Activated CD4-positive, alpha-beta T cell treated with anti-CD3 and anti-CD28 coated beads for 1 hour (primary cell): ENCODE measurements at regions not wholly inside any gene's neighbourhood (a gene's known extent, or its start where the extent isn't known, plus 50 kb on each side); places are given as distances from the start of the nearest gene placed in this dataset.

Source experiments
- DNase-seq: peaks from one replicate; pipeline ENCODE4 v3.0.0-alpha.2; 2020

DNA sequence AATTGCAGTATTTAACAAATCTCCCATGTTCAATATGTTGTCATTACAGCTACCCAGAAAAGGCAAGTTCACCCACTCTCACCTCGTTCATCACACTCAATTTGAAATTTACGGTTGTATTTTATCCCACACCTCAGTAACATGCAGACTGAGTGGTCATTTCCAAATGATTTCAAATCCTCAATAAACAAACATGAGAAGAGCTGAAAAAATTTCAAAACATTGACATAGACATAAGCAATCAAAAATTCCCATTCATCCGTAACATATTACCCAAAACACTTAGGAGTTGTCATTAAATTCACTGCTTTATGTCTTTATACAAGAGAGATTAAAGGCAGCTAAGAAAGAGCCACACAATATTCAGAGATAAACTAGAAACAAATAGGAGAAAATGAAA, 61.7 kb upstream of the NEBL start:
- no peak for DNase-seq

GRCh38 chr10:20958225-20958624, 61.1 kb upstream of the NEBL start:
- no peak for DNase-seq

DNA sequence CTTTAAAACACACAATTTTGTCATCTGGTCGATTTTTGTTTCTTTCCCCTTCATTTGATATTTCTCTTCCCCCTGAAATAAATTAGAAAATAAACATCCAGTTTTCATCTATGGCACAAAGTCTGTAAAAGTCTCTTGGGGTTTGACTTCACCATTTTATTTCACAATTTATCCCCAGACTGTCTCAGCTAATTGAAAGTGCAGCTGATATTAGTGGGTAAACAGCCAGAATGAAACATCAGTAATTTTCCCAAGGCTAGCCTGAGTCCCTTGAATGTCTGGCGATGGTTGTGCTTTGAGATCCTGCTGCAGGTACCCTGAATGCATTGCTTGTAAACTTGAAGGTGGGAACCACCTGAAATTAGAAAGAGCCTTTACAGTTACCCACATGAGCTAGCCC, 60.6 kb upstream of the NEBL start:
- no peak for DNase-seq

DNA sequence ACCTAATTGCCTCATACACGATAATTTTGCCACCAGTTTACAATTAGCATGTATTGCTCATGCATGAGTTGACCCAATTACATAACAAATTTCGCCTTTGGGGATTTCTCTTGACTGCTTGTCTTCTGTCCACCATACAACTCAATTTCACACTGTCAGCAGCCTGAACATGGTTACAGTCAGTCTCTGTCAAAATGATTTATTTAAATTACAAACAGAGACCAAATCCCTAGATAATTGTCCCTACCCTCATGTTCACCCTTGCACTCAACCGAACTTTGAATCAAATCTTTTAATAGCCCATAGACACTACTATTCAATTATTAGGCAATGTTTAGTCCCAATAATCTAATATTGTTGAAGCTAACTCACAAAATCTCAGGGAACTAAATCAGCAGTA, 59.7 kb upstream of the NEBL start:
- DNase-seq = no peak

- DNase-seq = no peak
Measured at GRCh38 chr10:20955355-20955893, 58.3 kb upstream of the NEBL start.

DNA sequence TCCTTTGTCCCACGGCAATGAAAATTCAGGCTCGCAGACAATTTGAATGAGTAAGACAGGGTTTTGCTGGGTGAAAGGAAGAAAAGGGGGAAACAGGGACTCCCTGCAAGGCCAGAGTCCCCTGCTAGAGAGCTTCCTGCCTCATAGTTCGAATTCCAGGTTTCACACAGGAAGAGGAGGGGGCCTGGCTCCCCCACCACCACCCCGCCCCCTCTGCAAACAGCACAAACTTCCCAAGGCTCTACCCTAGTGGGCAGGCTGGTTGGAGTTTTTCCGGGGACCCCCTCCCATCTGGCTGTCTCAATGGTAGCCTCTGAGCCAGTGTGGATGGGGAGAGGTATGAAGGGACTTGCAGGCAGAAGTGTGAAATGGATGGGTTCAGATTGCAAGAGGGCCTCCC, 57.4 kb upstream of the NEBL start:
- no peak for DNase-seq

DNA sequence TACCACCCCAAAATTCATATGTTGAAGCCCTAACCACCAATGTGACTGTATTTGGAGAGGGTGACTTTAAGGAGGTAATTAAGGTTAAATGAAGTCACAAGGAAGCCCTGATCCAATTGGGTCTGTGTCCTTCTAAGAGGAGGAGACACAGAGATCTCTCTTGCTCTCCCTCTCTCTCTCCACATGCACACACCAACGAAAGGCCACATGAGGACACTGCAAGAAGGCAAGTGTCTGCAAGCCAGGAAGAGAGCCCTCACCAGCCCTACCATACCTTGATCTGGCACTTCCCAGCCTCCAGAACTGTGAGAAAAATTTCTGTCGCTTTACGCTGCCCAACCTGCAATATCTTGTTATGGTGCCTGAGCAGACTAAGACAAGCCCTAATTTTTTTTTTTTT, 56.0 kb upstream of the NEBL start:
- no peak for DNase-seq

DNA sequence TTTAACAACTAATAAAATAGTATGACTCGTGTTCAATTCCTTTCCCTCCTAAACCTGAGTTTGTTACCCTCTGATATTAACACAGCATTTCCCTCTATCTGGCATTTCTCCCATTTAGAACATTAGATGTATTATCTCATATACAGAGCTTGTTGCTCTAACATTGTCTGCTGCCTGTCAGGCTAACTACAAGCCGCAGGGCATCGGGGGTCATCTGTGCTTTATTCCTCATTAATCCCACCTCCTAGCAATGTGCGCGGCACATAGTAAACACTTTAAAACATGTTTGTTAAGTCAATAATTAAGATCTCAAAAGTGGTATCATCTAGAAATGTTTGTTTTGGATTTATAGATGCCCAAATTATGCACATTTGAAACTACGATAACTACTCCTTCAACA, 52.9 kb upstream of the NEBL start:
- no peak for DNase-seq

DNA sequence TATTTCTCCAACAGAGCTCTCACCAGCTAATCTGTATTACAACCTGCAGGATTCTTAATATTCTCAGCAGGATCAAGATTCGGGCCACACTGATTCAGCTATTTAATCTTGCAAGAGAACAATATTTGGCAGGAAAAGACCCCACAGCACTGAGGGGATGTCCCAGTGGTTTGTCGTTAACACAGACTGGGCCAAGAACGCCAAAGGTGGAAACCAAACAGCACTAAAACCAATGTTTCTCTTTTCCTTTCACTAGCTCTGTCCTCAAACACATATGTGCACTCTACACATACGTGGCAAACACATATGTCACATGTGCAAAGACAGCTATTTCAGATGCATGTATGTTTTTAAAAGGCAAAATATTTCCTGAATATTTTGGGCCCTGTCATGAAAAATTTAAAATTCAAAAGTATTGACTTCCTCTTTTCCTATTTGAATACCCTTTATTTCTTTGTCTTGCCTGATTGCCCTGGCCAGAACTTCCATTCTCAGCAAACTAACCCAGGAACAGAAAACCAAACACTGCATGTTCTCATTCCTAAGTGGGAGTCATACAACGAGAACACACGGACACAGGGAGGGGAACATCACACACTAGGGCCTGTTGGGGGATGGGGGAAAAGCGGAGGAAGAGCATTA, 51.7 kb upstream of the NEBL start:
- DNase-seq = no peak
